Mammary epithelial cell (primary cell): ENCODE measurements at regions not wholly inside any gene's neighbourhood (a gene's known extent, or its start where the extent isn't known, plus 50 kb on each side); places are given as distances from the start of the nearest gene placed in this dataset.

Experiments used
- EZH2 ChIP-seq: IDR thresholded peaks from 2 replicates; pipeline ENCODE4 v1.6.1; 2012; ENCODE audit warnings: low read length, inconsistent platforms, borderline replicate concordance
- TF ChIP-seq, protein P1 (sequence below), 2 donors: IDR thresholded peaks in 1 of 2; conservative IDR thresholded peaks in 1 of 2; 2 replicates each; pipeline ENCODE4 v1.5.1; 2011 to 2012; ENCODE audit warnings: inconsistent platforms in 2 of 2, low read length in 2 of 2, mild to moderate bottlenecking in 2 of 2, control low read depth in 1 of 2, low read depth in 1 of 2; ENCODE audit not compliant: insufficient read depth in 1 of 2; ENCODE audit errors: extremely low read depth in 1 of 2

DNA sequence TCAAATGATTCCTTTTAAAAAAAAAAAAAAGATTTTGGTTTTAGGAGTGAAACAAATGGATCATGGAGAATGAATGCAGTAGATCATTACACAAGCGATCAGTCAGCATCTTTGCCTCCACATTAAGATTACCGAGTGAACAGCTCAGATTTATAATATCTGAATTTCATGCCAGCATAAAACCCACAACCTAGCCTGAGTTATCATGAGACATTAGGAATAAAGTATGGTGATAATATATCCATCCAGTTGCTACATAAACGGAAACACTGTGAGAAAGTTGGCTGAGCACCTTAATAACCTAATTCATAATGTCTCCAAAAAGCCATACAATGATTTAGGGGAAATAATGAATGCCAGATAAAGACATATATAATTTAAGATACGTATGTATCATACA lies 553.1 kb upstream of the TUSC1 start:
- TF ChIP-seq, protein P1, sequence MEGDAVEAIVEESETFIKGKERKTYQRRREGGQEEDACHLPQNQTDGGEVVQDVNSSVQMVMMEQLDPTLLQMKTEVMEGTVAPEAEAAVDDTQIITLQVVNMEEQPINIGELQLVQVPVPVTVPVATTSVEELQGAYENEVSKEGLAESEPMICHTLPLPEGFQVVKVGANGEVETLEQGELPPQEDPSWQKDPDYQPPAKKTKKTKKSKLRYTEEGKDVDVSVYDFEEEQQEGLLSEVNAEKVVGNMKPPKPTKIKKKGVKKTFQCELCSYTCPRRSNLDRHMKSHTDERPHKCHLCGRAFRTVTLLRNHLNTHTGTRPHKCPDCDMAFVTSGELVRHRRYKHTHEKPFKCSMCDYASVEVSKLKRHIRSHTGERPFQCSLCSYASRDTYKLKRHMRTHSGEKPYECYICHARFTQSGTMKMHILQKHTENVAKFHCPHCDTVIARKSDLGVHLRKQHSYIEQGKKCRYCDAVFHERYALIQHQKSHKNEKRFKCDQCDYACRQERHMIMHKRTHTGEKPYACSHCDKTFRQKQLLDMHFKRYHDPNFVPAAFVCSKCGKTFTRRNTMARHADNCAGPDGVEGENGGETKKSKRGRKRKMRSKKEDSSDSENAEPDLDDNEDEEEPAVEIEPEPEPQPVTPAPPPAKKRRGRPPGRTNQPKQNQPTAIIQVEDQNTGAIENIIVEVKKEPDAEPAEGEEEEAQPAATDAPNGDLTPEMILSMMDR (conservative IDR thresholded peaks at IDR 0.05 in 1 of 2, IDR thresholded peaks at IDR 0.05 in 1 of 2; ENCODE audit: extremely low read depth in 1 of 2, insufficient read depth in 1 of 2, low read depth in 1 of 2, low read length in 2 of 2): no peak
- no peak for TF ChIP-seq EZH2
